OCI-LY7 (cell line): ENCODE measurements at regions not wholly inside any gene's neighbourhood (a gene's known extent, or its start where the extent isn't known, plus 50 kb on each side); places are given as distances from the start of the nearest gene placed in this dataset.

Source experiments
- CTCF ChIP-seq: fragments of 200-600 bp; sonication (generic); conservative IDR thresholded peaks from 2 replicates; pipeline ENCODE4 v1.5.1; 2014; ENCODE audit warnings: mild to moderate bottlenecking, antibody characterized with exemption, low read length, moderate library complexity, mixed read lengths
- EZH2phosphoT487 ChIP-seq: fragments of 200-600 bp; sonication (generic); IDR thresholded peaks from 2 replicates; pipeline ENCODE4 v1.6.1; 2018; ENCODE audit warnings: low read depth, borderline replicate concordance, mild to moderate bottlenecking, mixed run types, antibody characterized with exemption, low read length, moderate library complexity, mixed read lengths

GRCh38 chr20:6832811-6833210 is 65.3 kb downstream of the BMP2 start:
- no peak for TF ChIP-seq CTCF
- TF ChIP-seq EZH2phosphoT487: no peak
